ENCODE measurements at regions not wholly inside any gene's neighbourhood (a gene's known extent, or its start where the extent isn't known, plus 50 kb on each side); places are given as distances from the start of the nearest gene placed in this dataset.
"Not testable (repeated sequence)": the region's sequence is repeated elsewhere in the genome, so short reads cannot be mapped to it uniquely, and the experiment has no call there.

DNA sequence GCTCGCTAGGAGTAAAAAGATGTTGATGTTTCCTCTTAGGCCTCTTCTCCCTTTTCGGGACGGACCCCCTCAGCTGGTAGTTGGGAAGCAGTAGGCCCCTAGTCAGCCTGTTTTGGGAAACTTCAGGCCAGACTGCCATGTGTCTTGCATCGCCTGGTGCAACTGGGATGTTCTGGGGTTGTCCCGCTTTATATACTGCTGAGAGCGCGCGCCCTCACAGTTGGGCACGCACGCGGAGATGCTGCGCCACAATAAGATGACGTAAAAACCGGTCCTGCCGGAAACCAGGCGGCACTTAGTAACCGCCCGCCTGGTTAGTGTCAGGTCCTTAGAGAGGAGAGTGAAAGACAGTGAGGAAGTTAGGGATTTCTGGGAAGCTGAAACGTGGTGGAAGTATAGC, 231.3 kb upstream of the CT83 start:
- no peaks in the 10 kb centered on the region for H3K4me1 ChIP-seq (ENCODE audit: low read depth, poor library complexity, severe bottlenecking)
- H3K27ac ChIP-seq = no peak overlapping the region
- no peak overlapping the region for H3K4me3 ChIP-seq (IDR thresholded peaks at IDR 0.05; ENCODE audit: insufficient read depth, low read depth, low read length)
- no peaks in the 10 kb centered on the region for H3K79me2 ChIP-seq (ENCODE audit: insufficient read depth, low read depth)
- no peak overlapping the region for H2AFZ ChIP-seq (ENCODE audit: low read depth)
- no peaks in the 10 kb centered on the region for H4K20me1 ChIP-seq (ENCODE audit: insufficient read depth)
- H3K4me2 ChIP-seq = no peak overlapping the region
- no peaks in the 10 kb centered on the region for H3K27me3 ChIP-seq (ENCODE audit: insufficient read depth, low read depth)
- H3K36me3 ChIP-seq (ENCODE audit: insufficient read depth) = no peaks in the 10 kb centered on the region
- no peak overlapping the region for H3K9ac ChIP-seq
- TF ChIP-seq, protein P1, sequence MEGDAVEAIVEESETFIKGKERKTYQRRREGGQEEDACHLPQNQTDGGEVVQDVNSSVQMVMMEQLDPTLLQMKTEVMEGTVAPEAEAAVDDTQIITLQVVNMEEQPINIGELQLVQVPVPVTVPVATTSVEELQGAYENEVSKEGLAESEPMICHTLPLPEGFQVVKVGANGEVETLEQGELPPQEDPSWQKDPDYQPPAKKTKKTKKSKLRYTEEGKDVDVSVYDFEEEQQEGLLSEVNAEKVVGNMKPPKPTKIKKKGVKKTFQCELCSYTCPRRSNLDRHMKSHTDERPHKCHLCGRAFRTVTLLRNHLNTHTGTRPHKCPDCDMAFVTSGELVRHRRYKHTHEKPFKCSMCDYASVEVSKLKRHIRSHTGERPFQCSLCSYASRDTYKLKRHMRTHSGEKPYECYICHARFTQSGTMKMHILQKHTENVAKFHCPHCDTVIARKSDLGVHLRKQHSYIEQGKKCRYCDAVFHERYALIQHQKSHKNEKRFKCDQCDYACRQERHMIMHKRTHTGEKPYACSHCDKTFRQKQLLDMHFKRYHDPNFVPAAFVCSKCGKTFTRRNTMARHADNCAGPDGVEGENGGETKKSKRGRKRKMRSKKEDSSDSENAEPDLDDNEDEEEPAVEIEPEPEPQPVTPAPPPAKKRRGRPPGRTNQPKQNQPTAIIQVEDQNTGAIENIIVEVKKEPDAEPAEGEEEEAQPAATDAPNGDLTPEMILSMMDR (conservative IDR thresholded peaks at IDR 0.05; ENCODE audit: low read depth, low read length) = no peak

- H3K36me3 ChIP-seq (ENCODE audit: insufficient read depth); H3K4me3 ChIP-seq (IDR thresholded peaks at IDR 0.05; ENCODE audit: insufficient read depth, low read depth, low read length); H2AFZ ChIP-seq (ENCODE audit: low read depth); H3K4me1 ChIP-seq (ENCODE audit: low read depth, poor library complexity, severe bottlenecking); H4K20me1 ChIP-seq (ENCODE audit: insufficient read depth); H3K27me3 ChIP-seq (ENCODE audit: insufficient read depth, low read depth); H3K79me2 ChIP-seq (ENCODE audit: insufficient read depth, low read depth); H3K4me2 ChIP-seq; H3K27ac ChIP-seq; H3K9ac ChIP-seq: not testable (repeated sequence)
These were observed 216.8 kb upstream of the CT83 start for GRCh38 chrX:116679544-116679943.

- no peaks in the 10 kb centered on the region for H3K27me3 ChIP-seq (ENCODE audit: insufficient read depth, low read depth)
- TF ChIP-seq, protein P1 (conservative IDR thresholded peaks at IDR 0.05; ENCODE audit: low read depth, low read length) = no peak
- no peaks in the 10 kb centered on the region for H3K4me1 ChIP-seq (ENCODE audit: low read depth, poor library complexity, severe bottlenecking)
- H3K9ac ChIP-seq = no peak overlapping the region
- no peaks in the 10 kb centered on the region for H4K20me1 ChIP-seq (ENCODE audit: insufficient read depth)
- H3K4me2 ChIP-seq = no peak overlapping the region
- no peak overlapping the region for H3K27ac ChIP-seq
- H3K36me3 ChIP-seq (ENCODE audit: insufficient read depth) = no peaks in the 10 kb centered on the region
- no peaks in the 10 kb centered on the region for H3K79me2 ChIP-seq (ENCODE audit: insufficient read depth, low read depth)
- no peak overlapping the region for H2AFZ ChIP-seq (ENCODE audit: low read depth)
- no peak overlapping the region for H3K4me3 ChIP-seq (IDR thresholded peaks at IDR 0.05; ENCODE audit: insufficient read depth, low read depth, low read length)
These were observed 204.8 kb upstream of the CT83 start for GRCh38 chrX:116667346-116668134.

DNA sequence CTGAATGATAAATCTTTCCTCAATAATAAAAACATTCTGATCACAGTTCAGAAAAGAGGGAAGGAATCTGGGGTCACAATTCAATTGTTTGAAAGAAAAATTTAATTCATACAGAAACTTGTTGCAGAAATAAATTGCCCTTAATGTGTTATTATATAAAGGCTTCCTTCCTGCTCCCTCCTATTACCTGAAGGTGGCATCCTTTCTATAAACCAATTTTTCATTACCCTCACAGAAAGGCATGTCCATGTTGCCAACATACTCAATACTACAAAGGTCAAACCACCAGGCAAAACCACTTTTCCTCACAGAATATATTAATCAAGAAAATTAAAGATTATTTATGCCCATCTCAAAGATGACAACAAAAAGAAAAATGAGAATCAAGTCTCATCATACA, 194.3 kb upstream of the CT83 start:
- Histone ChIP-seq H3K79me2 (ENCODE audit: insufficient read depth, low read depth) (no peaks in the 10 kb centered on the region), H2AFZ (ENCODE audit: low read depth) (no peak overlapping the region), H3K9ac (no peak overlapping the region), H3K27me3 (ENCODE audit: insufficient read depth, low read depth) (no peaks in the 10 kb centered on the region), H3K4me1 (ENCODE audit: low read depth, poor library complexity, severe bottlenecking) (no peaks in the 10 kb centered on the region), H3K27ac (no peak overlapping the region), H4K20me1 (ENCODE audit: insufficient read depth) (no peaks in the 10 kb centered on the region), H3K4me3 (IDR thresholded peaks at IDR 0.05; ENCODE audit: insufficient read depth, low read depth, low read length) (no peak overlapping the region), H3K36me3 (ENCODE audit: insufficient read depth) (no peaks in the 10 kb centered on the region), H3K4me2 (no peak overlapping the region)
- TF ChIP-seq, protein P1 (conservative IDR thresholded peaks at IDR 0.05; ENCODE audit: low read depth, low read length) = no peak

DNA sequence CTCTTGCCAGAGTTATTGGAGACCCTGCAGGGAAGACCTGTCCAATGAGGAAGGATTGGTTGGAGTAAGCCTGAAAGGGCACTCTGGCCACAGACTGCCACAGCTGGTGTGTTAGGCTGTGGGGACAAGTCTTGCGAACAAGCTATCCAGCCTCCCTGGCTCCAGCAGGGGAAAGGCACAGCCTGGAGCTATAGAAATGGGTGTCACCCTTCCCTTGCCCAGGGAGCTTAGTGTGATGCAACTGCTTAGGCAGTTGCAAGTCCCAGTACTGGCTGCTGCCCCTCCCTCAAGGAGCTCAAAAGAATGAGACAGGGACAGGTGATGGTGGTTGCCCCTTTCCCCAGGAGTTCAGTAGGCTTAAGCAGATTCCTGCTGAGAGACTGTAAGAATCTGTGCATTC, 165.7 kb upstream of the CT83 start:
- Histone ChIP-seq H4K20me1 (ENCODE audit: insufficient read depth) (no peaks in the 10 kb centered on the region), H3K4me3 (IDR thresholded peaks at IDR 0.05; ENCODE audit: insufficient read depth, low read depth, low read length) (no peak overlapping the region), H3K79me2 (ENCODE audit: insufficient read depth, low read depth) (no peaks in the 10 kb centered on the region), H3K36me3 (ENCODE audit: insufficient read depth) (no peaks in the 10 kb centered on the region), H3K27ac (no peak overlapping the region), H3K4me1 (ENCODE audit: low read depth, poor library complexity, severe bottlenecking) (no peaks in the 10 kb centered on the region), H3K9ac (no peak overlapping the region), H2AFZ (ENCODE audit: low read depth) (no peak overlapping the region), H3K4me2 (no peak overlapping the region), H3K27me3 (ENCODE audit: insufficient read depth, low read depth) (no peaks in the 10 kb centered on the region)
- TF ChIP-seq, protein P1 (conservative IDR thresholded peaks at IDR 0.05; ENCODE audit: low read depth, low read length) = no peak
